H1 (cell line): ENCODE measurements at regions not wholly inside any gene's neighbourhood (a gene's known extent, or its start where the extent isn't known, plus 50 kb on each side); places are given as distances from the start of the nearest gene placed in this dataset.

Experiments used
- CEBPB ChIP-seq: IDR thresholded peaks from 2 replicates; pipeline ENCODE4 v1.6.1; 2012; ENCODE audit warnings: low read depth, low read length
- GTF2F1 ChIP-seq: IDR thresholded peaks from 2 replicates; pipeline ENCODE4 v1.6.1; 2012; ENCODE audit warnings: low read depth, low read length, improper control_type of control experiment, borderline replicate concordance
- HDAC2 ChIP-seq, 2 experiments: fragments of 300-600 bp in 1 of 2; sonication (generic) in 1 of 2; IDR thresholded peaks; 2 replicates each; pipeline ENCODE4 v1.6.1; 2011 to 2012; ENCODE audit warnings: low read depth in 2 of 2, low read length in 2 of 2, mild to moderate bottlenecking in 2 of 2, moderate library complexity in 2 of 2, borderline replicate concordance in 1 of 2, inconsistent platforms in 1 of 2
- KDM5A ChIP-seq: fragments of 200-600 bp; IDR thresholded peaks from 2 replicates; pipeline ENCODE4 v1.7.1; 2012; ENCODE audit warnings: mild to moderate bottlenecking, low read length, inconsistent platforms, mixed read lengths
- POLR2A ChIP-seq, 2 experiments: IDR thresholded peaks; 1 replicate in 1 of 2; 2 replicates in 1 of 2; pipeline ENCODE4 v1.6.1; 2011; ENCODE audit warnings: low read depth in 2 of 2, low read length in 2 of 2, mild to moderate bottlenecking in 2 of 2; ENCODE audit errors: control extremely low read depth in 1 of 2
- POLR2AphosphoS5 ChIP-seq: IDR thresholded peaks from 2 replicates; pipeline ENCODE4 v1.6.1; 2011; ENCODE audit warnings: low read depth, low read length
- RFX5 ChIP-seq: IDR thresholded peaks from 2 replicates; pipeline ENCODE4 v1.6.1; 2011; ENCODE audit warnings: low read depth, low read length, improper control_type of control experiment, borderline replicate concordance
- TF ChIP-seq, protein P1 (sequence below), 3 experiments: IDR thresholded peaks; 1 replicate in 2 of 3; 2 replicates in 1 of 3; pipeline versions ENCODE4 v1.5.1 to v1.6.1; 2011; ENCODE audit warnings: low read length in 3 of 3, mild to moderate bottlenecking in 3 of 3, inconsistent platforms in 2 of 3, low read depth in 1 of 3, moderate library complexity in 1 of 3; ENCODE audit not compliant: insufficient read depth in 1 of 3; ENCODE audit errors: control extremely low read depth in 1 of 3

GRCh38 chr2:125004106-125004800 lies 979.2 kb downstream of the CNTNAP5 start:
- TF ChIP-seq, protein P1, sequence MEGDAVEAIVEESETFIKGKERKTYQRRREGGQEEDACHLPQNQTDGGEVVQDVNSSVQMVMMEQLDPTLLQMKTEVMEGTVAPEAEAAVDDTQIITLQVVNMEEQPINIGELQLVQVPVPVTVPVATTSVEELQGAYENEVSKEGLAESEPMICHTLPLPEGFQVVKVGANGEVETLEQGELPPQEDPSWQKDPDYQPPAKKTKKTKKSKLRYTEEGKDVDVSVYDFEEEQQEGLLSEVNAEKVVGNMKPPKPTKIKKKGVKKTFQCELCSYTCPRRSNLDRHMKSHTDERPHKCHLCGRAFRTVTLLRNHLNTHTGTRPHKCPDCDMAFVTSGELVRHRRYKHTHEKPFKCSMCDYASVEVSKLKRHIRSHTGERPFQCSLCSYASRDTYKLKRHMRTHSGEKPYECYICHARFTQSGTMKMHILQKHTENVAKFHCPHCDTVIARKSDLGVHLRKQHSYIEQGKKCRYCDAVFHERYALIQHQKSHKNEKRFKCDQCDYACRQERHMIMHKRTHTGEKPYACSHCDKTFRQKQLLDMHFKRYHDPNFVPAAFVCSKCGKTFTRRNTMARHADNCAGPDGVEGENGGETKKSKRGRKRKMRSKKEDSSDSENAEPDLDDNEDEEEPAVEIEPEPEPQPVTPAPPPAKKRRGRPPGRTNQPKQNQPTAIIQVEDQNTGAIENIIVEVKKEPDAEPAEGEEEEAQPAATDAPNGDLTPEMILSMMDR (IDR thresholded peaks at IDR 0.05; ENCODE audit: control extremely low read depth in 1 of 3, insufficient read depth in 1 of 3, low read depth in 1 of 3, low read length in 3 of 3): no peak
- no peak for TF ChIP-seq POLR2A (IDR thresholded peaks at IDR 0.05; ENCODE audit: control extremely low read depth in 1 of 2, low read depth in 2 of 2, low read length in 2 of 2)
- TF ChIP-seq HDAC2 (IDR thresholded peaks at IDR 0.05; ENCODE audit: borderline replicate concordance in 1 of 2, low read depth in 2 of 2, low read length in 2 of 2): no peak
- TF ChIP-seq GTF2F1: no peak
- no peak for TF ChIP-seq RFX5
- TF ChIP-seq POLR2AphosphoS5: no peak
- no peak for TF ChIP-seq CEBPB
- TF ChIP-seq KDM5A: no peak
